ENCODE measurements at regions not wholly inside any gene's neighbourhood (a gene's known extent, or its start where the extent isn't known, plus 50 kb on each side); places are given as distances from the start of the nearest gene placed in this dataset.

DNA sequence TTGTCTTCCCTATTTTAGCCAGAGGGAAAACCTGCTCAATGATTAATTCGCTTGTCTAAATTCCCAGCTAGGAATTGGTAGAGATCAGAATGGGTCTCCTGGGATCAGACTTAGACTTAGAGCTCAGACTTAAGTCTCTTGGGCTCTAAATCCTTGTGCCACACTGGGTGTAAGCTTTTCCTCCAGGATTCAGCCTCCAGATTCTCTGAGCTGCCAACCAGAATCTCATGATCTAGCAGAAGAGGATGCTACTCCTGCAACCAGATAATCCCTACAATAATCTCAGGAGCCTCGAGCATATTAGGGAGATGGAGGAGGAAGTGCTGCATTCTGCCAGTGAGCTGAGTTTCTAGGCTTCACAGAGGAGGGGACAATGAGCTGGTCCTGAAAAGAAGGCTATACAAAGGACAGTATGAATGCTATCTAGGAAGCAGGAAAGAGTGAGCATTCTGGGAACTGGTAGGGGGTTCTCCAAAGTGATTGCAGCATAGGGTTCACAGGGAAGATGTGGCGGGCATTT lies 211.6 kb upstream of the SESN3 start:
- H3K27ac Mint-ChIP-seq = no peak overlapping the region
- no peaks in the 10 kb centered on the region for H3K27me3 Mint-ChIP-seq
- H3K4me3 Mint-ChIP-seq = no peak overlapping the region
- H3K9me3 Mint-ChIP-seq = no peaks in the 10 kb centered on the region
- peaks cover 14% of the 10 kb centered on the region for H3K4me1 Mint-ChIP-seq
- no peaks in the 10 kb centered on the region for H3K36me3 Mint-ChIP-seq
- no peak for DNase-seq

DNA sequence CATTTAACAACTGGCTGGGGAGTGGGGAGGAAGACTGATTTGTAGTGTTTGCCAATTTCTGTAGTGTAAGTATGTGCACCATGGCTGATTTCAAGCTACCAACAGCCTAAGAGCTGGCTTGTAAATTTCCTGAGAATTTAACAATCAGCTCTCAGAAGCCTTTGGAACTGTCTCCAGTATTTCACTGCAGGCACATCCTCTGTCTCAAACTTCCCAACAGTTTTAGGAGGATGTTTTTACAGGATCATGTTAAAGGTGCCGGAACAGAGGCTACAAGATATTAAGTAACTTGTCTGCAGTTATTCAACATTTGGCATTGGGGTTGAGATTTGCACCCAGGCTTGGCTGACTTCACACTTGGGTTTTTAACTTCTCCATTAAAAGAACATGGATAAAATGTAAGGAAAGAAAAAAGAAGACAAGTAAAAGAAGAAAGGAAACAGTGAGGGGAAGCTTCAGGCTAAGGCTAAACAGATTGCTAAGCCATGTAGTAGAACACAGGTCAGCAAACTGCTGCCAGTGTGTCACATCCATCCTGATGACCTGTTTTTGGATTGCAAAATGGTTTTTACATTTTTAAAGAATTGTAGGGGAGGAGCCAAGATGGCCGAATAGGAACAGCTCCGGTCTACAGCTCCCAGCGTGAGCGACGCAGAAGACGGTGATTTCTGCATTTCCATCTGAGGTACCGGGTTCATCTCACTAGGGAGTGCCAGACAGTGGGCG lies 204.8 kb upstream of the SESN3 start:
- H3K4me3 Mint-ChIP-seq = no peak overlapping the region
- no peak overlapping the region for H3K27ac Mint-ChIP-seq
- peaks cover 10% of the 10 kb centered on the region for H3K4me1 Mint-ChIP-seq
- DNase-seq = no peak
- no peaks in the 10 kb centered on the region for H3K9me3 Mint-ChIP-seq
- H3K27me3 Mint-ChIP-seq = peaks cover 3% of the 10 kb centered on the region
- H3K36me3 Mint-ChIP-seq = no peaks in the 10 kb centered on the region

GRCh38 chr11:95435192-95435591 lies 204.2 kb upstream of the SESN3 start:
- peaks cover 3% of the 10 kb centered on the region for H3K27me3 Mint-ChIP-seq
- H3K4me3 Mint-ChIP-seq = no peak overlapping the region
- H3K9me3 Mint-ChIP-seq = no peaks in the 10 kb centered on the region
- H3K27ac Mint-ChIP-seq = no peak overlapping the region
- no peak for DNase-seq
- H3K4me1 Mint-ChIP-seq = peaks cover 10% of the 10 kb centered on the region
- H3K36me3 Mint-ChIP-seq = no peaks in the 10 kb centered on the region

- Mint-ChIP-seq H3K9me3 (no peaks in the 10 kb centered on the region), H3K4me3 (no peak overlapping the region), H3K27ac (no peak overlapping the region)
Observed at GRCh38 chr11:95434489-95435057, 203.6 kb upstream of the SESN3 start.

GRCh38 chr11:95434009-95434408 lies 203.0 kb upstream of the SESN3 start:
- Mint-ChIP-seq H3K4me1 (peaks cover 10% of the 10 kb centered on the region), H3K9me3 (no peaks in the 10 kb centered on the region), H3K27ac (no peak overlapping the region), H3K36me3 (no peaks in the 10 kb centered on the region), H3K4me3 (no peak overlapping the region), H3K27me3 (peaks cover 3% of the 10 kb centered on the region)
- no peak for DNase-seq

More at GRCh38 chr11:95434489-95435057, 203.6 kb upstream of the SESN3 start:
- DNase-seq = no peak
- Mint-ChIP-seq H3K36me3 (no peaks in the 10 kb centered on the region), H3K27me3 (peaks cover 3% of the 10 kb centered on the region), H3K4me1 (peaks cover 10% of the 10 kb centered on the region)

GRCh38 chr11:95432714-95433503 lies 201.9 kb upstream of the SESN3 start:
- no peak for DNase-seq
- H3K27me3 Mint-ChIP-seq = peaks cover 3% of the 10 kb centered on the region
- no peaks in the 10 kb centered on the region for H3K36me3 Mint-ChIP-seq
- peaks cover 10% of the 10 kb centered on the region for H3K4me1 Mint-ChIP-seq
- H3K4me3 Mint-ChIP-seq = no peak overlapping the region
- H3K9me3 Mint-ChIP-seq = no peaks in the 10 kb centered on the region
- H3K27ac Mint-ChIP-seq = no peak overlapping the region

GRCh38 chr11:95429376-95429907 lies 198.4 kb upstream of the SESN3 start:
- H3K4me3 Mint-ChIP-seq = no peak overlapping the region
- no peaks in the 10 kb centered on the region for H3K9me3 Mint-ChIP-seq
- H3K27me3 Mint-ChIP-seq = no peaks in the 10 kb centered on the region
- H3K4me1 Mint-ChIP-seq = peaks cover 4% of the 10 kb centered on the region
- no peak overlapping the region for H3K27ac Mint-ChIP-seq
- H3K36me3 Mint-ChIP-seq = no peaks in the 10 kb centered on the region
- no peak for DNase-seq

GRCh38 chr11:95426823-95427462 lies 195.9 kb upstream of the SESN3 start:
- Mint-ChIP-seq H3K9me3 (no peaks in the 10 kb centered on the region), H3K4me3 (no peak overlapping the region), H3K27ac (no peak overlapping the region), H3K36me3 (no peaks in the 10 kb centered on the region), H3K27me3 (no peaks in the 10 kb centered on the region), H3K4me1 (no peaks in the 10 kb centered on the region)
- no peak for DNase-seq

GRCh38 chr11:95419915-95420314 lies 188.9 kb upstream of the SESN3 start:
- Mint-ChIP-seq H3K4me3 (no peak overlapping the region), H3K9me3 (no peaks in the 10 kb centered on the region), H3K4me1 (no peaks in the 10 kb centered on the region), H3K27ac (no peak overlapping the region), H3K36me3 (no peaks in the 10 kb centered on the region), H3K27me3 (no peaks in the 10 kb centered on the region)
- DNase-seq = no peak

DNA sequence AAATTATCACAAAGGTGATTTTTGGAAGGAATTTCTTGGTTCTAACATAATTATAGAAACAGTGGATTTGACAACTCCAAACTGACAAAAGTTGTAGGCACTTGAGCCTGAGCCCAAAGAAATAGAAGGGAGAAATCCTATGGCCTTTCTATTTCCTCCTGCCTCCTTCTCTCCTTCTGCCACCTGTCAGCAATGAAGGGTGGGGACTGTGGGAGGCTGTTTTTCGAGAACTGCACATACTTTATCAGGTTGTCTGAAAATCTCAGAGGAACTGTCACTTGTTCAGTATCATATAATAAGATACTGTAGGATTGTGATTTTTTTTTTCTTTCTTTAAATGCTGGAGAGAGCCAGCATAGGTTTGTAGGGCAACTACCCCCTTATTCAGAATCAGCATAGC lies 187.9 kb upstream of the SESN3 start:
- Mint-ChIP-seq H3K27me3 (no peaks in the 10 kb centered on the region), H3K27ac (no peak overlapping the region), H3K36me3 (no peaks in the 10 kb centered on the region), H3K4me3 (no peak overlapping the region), H3K9me3 (no peaks in the 10 kb centered on the region), H3K4me1 (no peaks in the 10 kb centered on the region)
- no peak for DNase-seq

DNA sequence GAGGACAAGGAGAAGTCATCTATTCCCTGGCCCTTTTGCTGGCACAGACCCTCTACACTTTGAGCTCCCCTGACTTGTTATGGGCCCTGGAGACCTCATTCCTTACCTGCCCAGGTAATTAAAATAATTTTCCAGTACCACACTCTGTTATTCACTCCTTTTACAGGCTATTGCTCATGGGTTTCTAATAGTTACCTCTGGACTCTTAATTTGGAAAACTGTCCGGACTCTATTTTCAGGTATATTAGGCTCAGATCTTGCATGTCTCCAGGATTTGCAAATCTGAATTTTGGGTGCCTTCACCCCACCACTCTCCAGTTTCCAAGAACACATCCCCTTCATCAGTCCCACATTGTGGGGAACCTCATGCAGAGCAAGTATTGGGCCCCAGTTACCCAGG lies 186.8 kb upstream of the SESN3 start:
- Mint-ChIP-seq H3K4me1 (no peaks in the 10 kb centered on the region), H3K27me3 (no peaks in the 10 kb centered on the region), H3K4me3 (no peak overlapping the region), H3K36me3 (no peaks in the 10 kb centered on the region), H3K9me3 (no peaks in the 10 kb centered on the region), H3K27ac (no peak overlapping the region)
- DNase-seq = no peak

DNA sequence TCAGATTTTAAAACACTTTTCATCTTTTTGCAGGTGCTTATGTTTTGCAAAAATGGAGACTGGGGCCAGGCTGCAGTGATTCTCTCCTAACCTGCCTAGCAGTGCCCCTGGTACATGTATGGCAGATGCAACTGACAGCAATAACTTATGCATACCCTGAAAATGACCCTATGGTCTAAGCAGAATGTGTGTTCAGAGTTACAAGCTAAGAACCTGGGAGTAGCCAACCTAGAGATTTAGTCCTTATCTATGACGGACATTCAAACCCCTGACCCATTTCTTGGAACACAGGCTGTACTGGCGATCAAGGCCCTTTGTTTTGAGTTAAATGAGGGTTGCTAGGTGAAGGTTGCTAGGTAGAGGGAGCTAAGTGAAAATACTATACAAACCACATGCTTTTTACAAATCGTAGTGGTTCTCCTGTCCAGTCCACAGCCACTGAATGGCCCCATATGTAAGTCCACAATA lies 184.9 kb upstream of the SESN3 start:
- H3K27ac Mint-ChIP-seq = no peak overlapping the region
- H3K4me3 Mint-ChIP-seq = no peak overlapping the region
- H3K27me3 Mint-ChIP-seq = no peaks in the 10 kb centered on the region
- no peaks in the 10 kb centered on the region for H3K36me3 Mint-ChIP-seq
- no peaks in the 10 kb centered on the region for H3K9me3 Mint-ChIP-seq
- DNase-seq = no peak
- peaks cover 2% of the 10 kb centered on the region for H3K4me1 Mint-ChIP-seq

DNA sequence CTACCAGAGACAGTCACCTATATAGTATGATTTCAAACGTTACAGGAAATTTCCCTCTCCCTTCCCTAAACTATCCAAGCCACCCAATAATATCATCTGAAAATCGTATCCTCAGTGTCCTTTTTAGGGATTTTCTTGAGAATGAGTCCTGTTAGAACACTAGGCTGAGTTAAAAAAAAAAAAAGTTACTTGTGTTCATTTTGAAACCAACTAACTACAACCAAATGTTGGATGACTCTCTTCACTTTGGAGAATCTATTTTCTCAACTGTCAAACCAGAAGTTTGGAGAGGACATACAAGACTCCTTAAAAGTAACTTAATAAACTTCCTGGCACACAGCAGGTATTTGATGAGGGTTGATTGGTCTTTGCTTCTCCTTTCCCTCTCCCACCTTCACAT lies 183.2 kb upstream of the SESN3 start:
- H3K36me3 Mint-ChIP-seq = no peaks in the 10 kb centered on the region
- H3K4me3 Mint-ChIP-seq = no peak overlapping the region
- no peak overlapping the region for H3K27ac Mint-ChIP-seq
- no peaks in the 10 kb centered on the region for H3K9me3 Mint-ChIP-seq
- no peak for DNase-seq
- no peaks in the 10 kb centered on the region for H3K27me3 Mint-ChIP-seq
- H3K4me1 Mint-ChIP-seq = peaks cover 4% of the 10 kb centered on the region

- H3K27ac Mint-ChIP-seq = no peak overlapping the region
- no peaks in the 10 kb centered on the region for H3K27me3 Mint-ChIP-seq
- peaks cover 4% of the 10 kb centered on the region for H3K4me1 Mint-ChIP-seq
- H3K36me3 Mint-ChIP-seq = no peaks in the 10 kb centered on the region
- DNase-seq = no peak
- H3K4me3 Mint-ChIP-seq = no peak overlapping the region
- no peaks in the 10 kb centered on the region for H3K9me3 Mint-ChIP-seq
Observed at GRCh38 chr11:95413761-95414160, 182.8 kb upstream of the SESN3 start.

GRCh38 chr11:95413021-95413420 lies 182.0 kb upstream of the SESN3 start:
- H3K27me3 Mint-ChIP-seq = no peaks in the 10 kb centered on the region
- DNase-seq = no peak
- H3K4me1 Mint-ChIP-seq = peaks cover 4% of the 10 kb centered on the region
- no peaks in the 10 kb centered on the region for H3K9me3 Mint-ChIP-seq
- no peak overlapping the region for H3K27ac Mint-ChIP-seq
- H3K4me3 Mint-ChIP-seq = no peak overlapping the region
- H3K36me3 Mint-ChIP-seq = no peaks in the 10 kb centered on the region

Data from activated naive CD8-positive, alpha-beta T cell treated with anti-CD3 and anti-CD28 coated beads for 36 hours (primary cell).